ENCODE measurements at regions not wholly inside any gene's neighbourhood (a gene's known extent, or its start where the extent isn't known, plus 50 kb on each side); places are given as distances from the start of the nearest gene placed in this dataset.

DNA sequence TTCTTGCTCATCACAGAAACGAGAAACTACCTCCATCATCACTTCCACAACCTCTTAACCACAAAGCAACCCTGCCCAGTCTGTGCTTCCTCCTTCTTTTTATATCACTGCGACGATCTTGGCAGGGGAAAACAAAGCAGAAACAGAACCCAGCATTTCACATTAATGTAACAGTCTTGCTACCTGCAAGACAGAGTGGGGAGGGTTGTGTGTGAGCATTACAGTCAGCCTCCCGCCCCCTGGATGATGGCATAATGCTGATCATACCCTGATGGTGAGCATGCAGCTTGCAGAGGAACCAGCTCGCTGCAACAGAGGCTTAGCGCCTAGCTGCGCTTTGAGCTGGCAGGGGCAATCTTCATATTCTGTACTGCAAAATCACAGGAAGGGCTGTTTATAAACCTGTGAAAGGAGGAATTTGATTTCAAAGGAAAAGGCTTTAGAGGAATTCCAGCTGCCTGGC, 376.1 kb downstream of the IRS1 start:
- TF ChIP-seq, protein P1, sequence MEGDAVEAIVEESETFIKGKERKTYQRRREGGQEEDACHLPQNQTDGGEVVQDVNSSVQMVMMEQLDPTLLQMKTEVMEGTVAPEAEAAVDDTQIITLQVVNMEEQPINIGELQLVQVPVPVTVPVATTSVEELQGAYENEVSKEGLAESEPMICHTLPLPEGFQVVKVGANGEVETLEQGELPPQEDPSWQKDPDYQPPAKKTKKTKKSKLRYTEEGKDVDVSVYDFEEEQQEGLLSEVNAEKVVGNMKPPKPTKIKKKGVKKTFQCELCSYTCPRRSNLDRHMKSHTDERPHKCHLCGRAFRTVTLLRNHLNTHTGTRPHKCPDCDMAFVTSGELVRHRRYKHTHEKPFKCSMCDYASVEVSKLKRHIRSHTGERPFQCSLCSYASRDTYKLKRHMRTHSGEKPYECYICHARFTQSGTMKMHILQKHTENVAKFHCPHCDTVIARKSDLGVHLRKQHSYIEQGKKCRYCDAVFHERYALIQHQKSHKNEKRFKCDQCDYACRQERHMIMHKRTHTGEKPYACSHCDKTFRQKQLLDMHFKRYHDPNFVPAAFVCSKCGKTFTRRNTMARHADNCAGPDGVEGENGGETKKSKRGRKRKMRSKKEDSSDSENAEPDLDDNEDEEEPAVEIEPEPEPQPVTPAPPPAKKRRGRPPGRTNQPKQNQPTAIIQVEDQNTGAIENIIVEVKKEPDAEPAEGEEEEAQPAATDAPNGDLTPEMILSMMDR (conservative IDR thresholded peaks at IDR 0.05; ENCODE audit: low read depth, low read length): no peak
- no peak for TF ChIP-seq EZH2 (IDR thresholded peaks at IDR 0.05; ENCODE audit: borderline replicate concordance, low read depth, low read length, poor library complexity, severe bottlenecking)

All from A673 (cell line).